ENCODE measurements at regions not wholly inside any gene's neighbourhood (a gene's known extent, or its start where the extent isn't known, plus 50 kb on each side); places are given as distances from the start of the nearest gene placed in this dataset.

GRCh38 chr4:147056940-147057610 is 111.4 kb upstream of the TTC29 start:
- DNase-seq, result no peak

- DNase-seq, result no peak
Observed at GRCh38 chr4:147057611-147058190, 112.0 kb upstream of the TTC29 start.

GRCh38 chr4:147059064-147059731 is 113.5 kb upstream of the TTC29 start:
- no peak for DNase-seq

DNA sequence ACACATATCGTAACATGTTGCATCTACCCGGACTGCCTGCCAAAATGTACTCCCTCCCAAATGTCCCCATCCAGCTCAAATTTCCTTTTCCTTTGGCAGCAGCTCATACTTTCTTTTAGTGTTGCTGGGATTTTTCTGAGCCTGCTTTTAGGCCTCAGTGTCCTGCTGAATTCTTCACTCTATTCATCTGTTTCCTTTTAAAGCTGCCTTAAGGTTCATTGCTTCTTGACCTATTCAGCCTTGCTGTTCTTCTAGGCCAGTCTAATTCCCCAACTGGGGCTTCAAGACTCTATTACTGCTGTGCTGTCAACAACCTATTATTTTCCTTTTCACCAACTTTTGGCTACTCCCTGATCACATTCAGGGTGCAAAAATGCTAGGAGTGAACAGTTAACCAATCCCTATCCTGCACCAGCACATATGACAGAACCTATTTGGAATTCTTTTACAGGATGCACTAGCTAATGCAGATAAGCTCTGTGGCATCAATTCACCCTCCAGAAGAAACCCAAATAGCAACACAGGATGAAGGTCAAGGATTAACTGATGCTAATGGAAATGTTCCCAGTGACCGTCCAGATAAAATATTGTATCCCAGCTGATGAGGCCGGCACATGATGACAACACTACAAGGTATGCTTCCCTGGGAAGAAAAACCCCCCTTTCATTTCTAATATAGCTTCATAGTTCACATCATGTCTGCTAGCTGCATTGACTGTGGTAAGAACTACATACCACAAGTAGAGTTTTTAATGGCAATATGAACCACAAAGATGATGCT is 114.7 kb upstream of the TTC29 start:
- DNase-seq, result no peak

DNA sequence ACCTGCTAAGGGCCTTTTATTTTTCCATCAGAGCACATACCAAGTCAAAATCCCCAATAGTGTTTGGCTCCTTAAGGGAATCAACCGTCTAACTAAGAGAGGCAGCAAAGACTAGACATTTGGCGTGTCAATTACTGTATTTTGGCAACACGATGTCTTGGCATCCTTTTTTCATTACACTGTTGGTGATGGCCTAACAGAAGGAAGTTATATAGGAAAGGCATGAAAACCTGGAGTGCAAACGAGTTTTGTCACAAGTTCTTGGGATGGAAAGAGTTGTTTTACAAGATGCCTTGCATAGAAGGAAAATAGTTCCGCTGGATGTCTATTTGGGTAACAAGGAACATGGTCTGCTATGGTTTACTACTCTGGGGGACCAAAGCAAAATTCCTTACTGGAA is 119.2 kb upstream of the TTC29 start:
- DNase-seq, result no peak

DNA sequence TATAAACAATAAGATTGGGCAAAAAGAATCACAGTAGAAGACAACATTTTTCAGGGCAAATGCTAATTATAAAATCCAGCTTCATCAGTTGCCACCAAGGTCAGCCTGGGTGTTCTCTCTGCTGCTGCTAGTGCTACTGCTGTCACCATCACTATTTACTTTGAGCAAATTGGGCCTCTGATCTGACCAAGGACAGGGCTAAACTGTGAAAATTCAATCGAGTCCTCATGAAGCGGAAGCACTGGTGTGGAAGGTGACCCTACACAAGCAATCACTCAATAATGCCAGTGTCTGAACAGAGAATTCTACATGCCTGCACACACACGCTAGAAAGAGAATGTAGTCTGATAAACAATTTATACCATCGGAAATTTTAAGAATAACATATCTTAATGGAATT is 122.9 kb upstream of the TTC29 start:
- DNase-seq, result no peak

DNA sequence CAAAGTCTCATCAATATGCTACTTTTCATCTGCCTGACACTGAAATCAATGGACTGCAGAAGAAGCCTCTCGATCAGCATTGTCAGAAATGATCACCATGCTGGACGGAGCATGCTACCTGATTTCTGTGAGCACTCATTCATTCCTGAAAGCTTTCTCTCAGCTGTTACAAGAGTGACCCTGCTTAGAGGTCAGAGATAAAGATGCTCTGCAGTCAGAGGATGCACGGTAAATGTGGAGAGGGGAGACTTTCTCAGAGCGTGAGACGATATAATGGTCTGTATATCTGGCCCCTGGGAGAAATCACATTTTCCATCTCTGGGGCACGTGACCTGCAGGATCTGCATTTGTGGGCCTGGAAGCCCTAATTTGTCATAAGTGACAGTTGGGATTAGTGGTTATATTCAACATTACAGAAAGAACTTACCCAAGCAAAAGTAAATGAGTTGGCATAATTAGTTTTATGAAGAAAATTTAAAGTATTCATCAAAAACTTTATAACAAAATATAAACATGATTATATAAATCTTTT is 125.6 kb upstream of the TTC29 start:
- no peak for DNase-seq

- DNase-seq, result no peak
Observed at GRCh38 chr4:147076179-147076578, 130.5 kb upstream of the TTC29 start.

DNA sequence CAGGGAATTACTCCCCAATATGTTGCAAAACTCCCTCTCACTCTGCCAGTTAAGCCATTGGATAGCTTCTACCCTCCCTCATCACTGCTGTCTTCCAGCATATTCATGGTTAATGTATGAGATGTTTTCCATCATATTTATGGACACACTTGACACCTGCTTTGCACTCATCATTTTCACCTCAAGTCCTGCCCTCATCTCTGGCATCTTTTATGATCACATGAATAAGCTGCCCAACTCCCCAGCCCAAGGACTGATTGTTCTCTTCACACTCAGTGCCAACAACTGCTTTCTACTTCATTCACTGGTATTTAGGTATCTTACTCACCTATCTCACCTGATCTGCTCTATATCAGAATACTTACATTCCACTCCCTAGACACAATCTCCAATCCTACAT is 131.1 kb upstream of the TTC29 start:
- no peak for DNase-seq

GRCh38 chr4:147078362-147078761 is 132.7 kb upstream of the TTC29 start:
- no peak for DNase-seq

GRCh38 chr4:147078875-147079658 is 133.4 kb upstream of the TTC29 start:
- DNase-seq, result no peak

- DNase-seq, result no peak
Observed at GRCh38 chr4:147084861-147085260, 139.2 kb upstream of the TTC29 start.

GRCh38 chr4:147085781-147086180 is 140.1 kb upstream of the TTC29 start:
- DNase-seq, result no peak

GRCh38 chr4:147088146-147088545 is 142.5 kb upstream of the TTC29 start:
- DNase-seq, result no peak

DNA sequence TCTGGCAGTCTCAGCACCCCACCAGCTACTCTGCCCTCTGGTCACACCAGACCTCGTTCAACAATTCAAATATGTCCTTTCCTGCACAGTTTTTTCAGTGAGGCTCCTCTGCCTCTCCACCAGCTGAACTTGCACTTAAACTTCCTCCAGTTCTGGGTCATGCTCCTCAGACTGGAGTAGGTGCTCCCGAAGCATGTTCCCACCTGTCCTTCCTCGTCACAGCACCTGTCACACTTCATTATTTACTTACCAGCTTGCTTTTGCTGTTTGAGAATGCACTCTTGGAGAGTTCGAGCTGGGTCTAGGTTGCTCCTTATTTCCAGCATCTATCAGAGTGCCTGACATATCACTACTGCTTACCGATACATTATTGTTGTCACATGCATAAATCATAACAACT is 144.8 kb upstream of the TTC29 start:
- no peak for DNase-seq

GRCh38 chr4:147093206-147093605 is 147.5 kb upstream of the TTC29 start:
- no peak for DNase-seq

DNA sequence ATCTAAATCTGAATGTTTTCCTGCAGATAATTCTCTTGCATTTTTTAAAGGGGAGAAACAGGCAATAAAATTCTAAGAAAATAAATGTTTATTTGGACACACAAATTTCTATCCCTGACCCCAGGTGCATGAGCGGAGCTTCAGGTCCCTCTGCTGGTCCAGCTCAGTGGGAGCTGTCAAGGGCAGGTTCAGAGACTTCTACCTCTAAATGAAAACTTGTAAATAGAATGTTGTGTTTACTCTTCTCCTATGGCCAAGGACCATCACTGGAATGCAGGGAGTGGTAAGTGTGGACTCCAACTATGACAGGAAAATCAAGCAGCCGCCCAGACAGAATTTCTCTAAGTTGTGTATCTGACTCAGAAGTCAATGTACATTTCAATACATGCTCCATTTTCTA is 148.6 kb upstream of the TTC29 start:
- no peak for DNase-seq

- DNase-seq, result no peak
Observed at GRCh38 chr4:147096667-147097604, 151.3 kb upstream of the TTC29 start.

GRCh38 chr4:147101678-147102077 is 156.0 kb upstream of the TTC29 start:
- DNase-seq, result no peak

DNA sequence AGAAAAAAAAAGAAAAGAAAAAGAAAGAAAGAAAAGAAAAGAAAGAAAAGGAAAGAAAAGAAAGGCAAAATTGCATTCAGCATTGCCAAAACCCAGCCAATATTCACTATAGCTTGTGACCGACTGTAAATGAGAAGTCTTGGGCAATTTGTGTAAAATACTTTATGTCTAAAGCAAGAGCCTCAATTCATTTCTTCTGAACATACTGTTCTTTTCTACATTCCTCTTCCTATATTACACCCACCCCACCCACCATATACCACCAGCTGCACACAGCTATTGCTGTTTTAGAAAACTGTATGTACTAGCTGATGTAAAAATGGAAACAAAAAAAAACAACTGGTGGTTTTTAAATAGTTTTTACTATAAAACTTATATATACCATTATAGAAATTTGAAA is 156.9 kb upstream of the TTC29 start:
- DNase-seq, result no peak

DNA sequence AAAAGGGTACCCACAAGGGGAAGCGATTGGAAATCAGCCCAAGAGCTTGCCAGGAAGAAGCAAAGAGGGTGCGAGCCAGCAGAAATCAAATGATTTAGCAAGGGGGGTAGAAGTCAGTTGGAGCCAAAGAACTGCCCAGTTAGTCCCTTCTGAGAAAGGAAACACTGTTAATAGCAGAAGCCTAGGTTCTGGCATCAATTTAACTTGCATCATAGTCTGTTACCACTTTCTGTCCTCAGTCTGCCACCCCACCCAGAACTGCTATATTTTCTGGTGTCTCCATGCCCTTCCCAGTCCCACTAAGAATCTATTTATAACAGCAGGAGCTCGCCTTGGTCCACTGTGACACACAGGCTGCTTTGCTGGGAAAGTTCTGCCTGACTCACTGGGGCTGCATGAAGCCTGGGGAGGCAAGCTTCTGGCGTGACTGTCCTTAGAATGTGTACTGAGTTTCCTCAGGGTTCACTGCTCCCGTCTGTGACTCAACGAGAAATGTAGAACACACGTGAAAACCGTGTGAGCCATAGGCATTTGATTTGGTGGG is 157.8 kb upstream of the TTC29 start:
- no peak for DNase-seq

Data from activated T-cell treated with anti-CD3 and anti-CD28 coated beads, Interleukin-2, amount 50 U/mL, for 1 hour (primary cell).